ENCODE measurements at regions not wholly inside any gene's neighbourhood (a gene's known extent, or its start where the extent isn't known, plus 50 kb on each side); places are given as distances from the start of the nearest gene placed in this dataset.

GRCh38 chr1:170460001-170460400, 72.0 kb upstream of the GORAB start:
- intact Hi-C loops (cut with micrococcal nuclease): no loop called here
- Mint-ChIP-seq H3K27me3 (peaks cover 16% of the 10 kb centered on the region), H3K9me3 (ENCODE audit: insufficient read depth) (peaks cover 1% of the 10 kb centered on the region), H3K4me1 (no peaks in the 10 kb centered on the region), H3K27ac (no peak overlapping the region), H3K4me3 (no peak overlapping the region)
- Histone ChIP-seq H3K27me3 (replicated peaks in 1 of 4; ENCODE audit: control extremely low read depth in 1 of 4, control insufficient read depth in 3 of 4, insufficient read depth in 4 of 4, low read length in 3 of 4) (no peaks in the 10 kb centered on the region), H4K20me1 (ENCODE audit: control insufficient read depth, insufficient read depth, low read length, poor library complexity, severe bottlenecking) (no peaks in the 10 kb centered on the region), H3K9ac (ENCODE audit: low read length) (no peak overlapping the region), H3K79me2 (ENCODE audit: control insufficient read depth, insufficient read depth, low read length) (no peaks in the 10 kb centered on the region), H3K36me3 (replicated peaks in 1 of 2; ENCODE audit: control extremely low read depth in 1 of 2, control insufficient read depth in 1 of 2, extremely low read depth in 1 of 2, insufficient read depth in 2 of 2, low read length in 1 of 2) (no peaks in the 10 kb centered on the region), H3K4me3 (ENCODE audit: control extremely low read depth in 1 of 5, extremely low read depth in 1 of 5, insufficient read depth in 1 of 5, low read depth in 2 of 5, low read length in 4 of 5) (no peak overlapping the region), H3K27ac (ENCODE audit: low read length in 2 of 2) (no peak overlapping the region), H3K4me2 (replicated peaks; ENCODE audit: low read depth, low read length, poor library complexity, severe bottlenecking) (no peak overlapping the region), H2AFZ (ENCODE audit: insufficient read depth, low read depth, low read length, poor library complexity, severe bottlenecking) (no peak overlapping the region), H3K9me3 (ENCODE audit: control extremely low read depth in 1 of 3, control insufficient read depth in 2 of 3, insufficient read depth in 1 of 3, low read length in 2 of 3) (peaks cover 0 to 4% (median 0%) of the 10 kb centered on the region in 3 donors), H3K4me1 (ENCODE audit: control insufficient read depth in 2 of 2, insufficient read depth in 2 of 2, low read length in 2 of 2) (no peaks in the 10 kb centered on the region)
- DNase-seq: no peak
- ATAC-seq (ENCODE audit: low read depth): no peak
- CTCF ChIA-PET: no interaction called here
- WGBS (ENCODE audit: insufficient coverage): no CpG with 5 or more reads among the region's 2 CpGs
- TF ChIP-seq CTCF (IDR thresholded peaks at IDR 0.05) (no peak), EZH2 (IDR thresholded peaks at IDR 0.05; ENCODE audit: borderline replicate concordance, insufficient read depth, low read depth, low read length, poor library complexity, severe bottlenecking) (no peak)
- POLR2A ChIA-PET: no interaction called here

GRCh38 chr1:170460414-170461155, 71.4 kb upstream of the GORAB start:
- CTCF ChIA-PET: no interaction called here
- no peak overlapping the region for H2AFZ ChIP-seq (ENCODE audit: insufficient read depth, low read depth, low read length, poor library complexity, severe bottlenecking)
- Mint-ChIP-seq H3K9me3 (ENCODE audit: insufficient read depth) (no peaks in the 10 kb centered on the region), H3K4me1 (no peaks in the 10 kb centered on the region), H3K27me3 (peaks cover 16% of the 10 kb centered on the region), H3K4me3 (no peak overlapping the region), H3K27ac (no peak overlapping the region)
- TF ChIP-seq CTCF (IDR thresholded peaks at IDR 0.05) (no peak), EZH2 (IDR thresholded peaks at IDR 0.05; ENCODE audit: borderline replicate concordance, insufficient read depth, low read depth, low read length, poor library complexity, severe bottlenecking) (no peak)
- WGBS (ENCODE audit: insufficient coverage): no CpG with 5 or more reads among the region's 2 CpGs
- POLR2A ChIA-PET: no interaction called here
- no peaks in the 10 kb centered on the region for H4K20me1 ChIP-seq (ENCODE audit: control insufficient read depth, insufficient read depth, low read length, poor library complexity, severe bottlenecking)
- H3K27ac ChIP-seq (ENCODE audit: low read length in 2 of 2): no peak overlapping the region
- peaks cover 0 to 4% (median 0%) of the 10 kb centered on the region in 3 donors for H3K9me3 ChIP-seq (ENCODE audit: control extremely low read depth in 1 of 3, control insufficient read depth in 2 of 3, insufficient read depth in 1 of 3, low read length in 2 of 3)
- ATAC-seq (ENCODE audit: low read depth) (no peak), DNase-seq (no peak)
- no peaks in the 10 kb centered on the region for H3K79me2 ChIP-seq (ENCODE audit: control insufficient read depth, insufficient read depth, low read length)
- H3K4me2 ChIP-seq (replicated peaks; ENCODE audit: low read depth, low read length, poor library complexity, severe bottlenecking): no peak overlapping the region
- no peaks in the 10 kb centered on the region for H3K4me1 ChIP-seq (ENCODE audit: control insufficient read depth in 2 of 2, insufficient read depth in 2 of 2, low read length in 2 of 2)
- H3K36me3 ChIP-seq (replicated peaks in 1 of 2; ENCODE audit: control extremely low read depth in 1 of 2, control insufficient read depth in 1 of 2, extremely low read depth in 1 of 2, insufficient read depth in 2 of 2, low read length in 1 of 2): no peaks in the 10 kb centered on the region
- no peak overlapping the region for H3K9ac ChIP-seq (ENCODE audit: low read length)
- H3K4me3 ChIP-seq (ENCODE audit: control extremely low read depth in 1 of 5, extremely low read depth in 1 of 5, insufficient read depth in 1 of 5, low read depth in 2 of 5, low read length in 4 of 5): no peak overlapping the region
- intact Hi-C loops (cut with micrococcal nuclease): no loop called here
- no peaks in the 10 kb centered on the region for H3K27me3 ChIP-seq (replicated peaks in 1 of 4; ENCODE audit: control extremely low read depth in 1 of 4, control insufficient read depth in 3 of 4, insufficient read depth in 4 of 4, low read length in 3 of 4)

Data from B cell (primary cell).